Kidney epithelial cell (primary cell): ENCODE measurements at regions not wholly inside any gene's neighbourhood (a gene's known extent, or its start where the extent isn't known, plus 50 kb on each side); places are given as distances from the start of the nearest gene placed in this dataset.

Experiments
- DNase-seq: peaks from one replicate; pipeline ENCODE4 v3.0.0-alpha.2; 2010; ENCODE audit warnings: low read depth
- H3K27me3 ChIP-seq: 2 replicates; pipeline ENCODE4 v1.6.0; 2011; ENCODE audit warnings: low read length; ENCODE audit not compliant: control insufficient read depth, insufficient read depth
- H3K36me3 ChIP-seq: 2 replicates; pipeline ENCODE4 v1.5.1; 2011; ENCODE audit warnings: low read length; ENCODE audit not compliant: control insufficient read depth, insufficient read depth
- H3K4me3 ChIP-seq: 2 replicates; pipeline ENCODE4 v1.5.1; 2011; ENCODE audit warnings: low read depth, mild to moderate bottlenecking, control low read depth, low read length
- CTCF ChIP-seq: IDR thresholded peaks from 2 replicates; pipeline ENCODE4 v1.5.1; 2011; ENCODE audit warnings: mild to moderate bottlenecking, moderate library complexity, low read length, control low read depth, inconsistent platforms; ENCODE audit not compliant: insufficient read depth, poor library complexity, severe bottlenecking

- H3K36me3 ChIP-seq = no peaks in the 10 kb centered on the region
- H3K27me3 ChIP-seq = no peaks in the 10 kb centered on the region
- no peak for DNase-seq
- TF ChIP-seq CTCF = no peak
- H3K4me3 ChIP-seq = no peak overlapping the region
These were observed 143.4 kb upstream of the WDR1 start for GRCh38 chr4:10259976-10260375.

- Histone ChIP-seq H3K36me3 (no peaks in the 10 kb centered on the region), H3K27me3 (no peaks in the 10 kb centered on the region), H3K4me3 (no peak overlapping the region)
- DNase-seq = no peak
- TF ChIP-seq CTCF = no peak
These were observed 139.6 kb upstream of the WDR1 start for GRCh38 chr4:10256203-10256602.

- Histone ChIP-seq H3K4me3 (no peak overlapping the region), H3K36me3 (no peaks in the 10 kb centered on the region), H3K27me3 (no peaks in the 10 kb centered on the region)
- TF ChIP-seq CTCF = no peak
- DNase-seq = no peak
These were observed 137.2 kb upstream of the WDR1 start for GRCh38 chr4:10253765-10254164.

GRCh38 chr4:10245751-10246150 lies 129.2 kb upstream of the WDR1 start:
- no peak overlapping the region for H3K4me3 ChIP-seq
- no peak for DNase-seq
- TF ChIP-seq CTCF = no peak
- no peaks in the 10 kb centered on the region for H3K27me3 ChIP-seq
- no peaks in the 10 kb centered on the region for H3K36me3 ChIP-seq

- no peak for DNase-seq
- TF ChIP-seq CTCF = no peak
- Histone ChIP-seq H3K27me3 (no peaks in the 10 kb centered on the region), H3K4me3 (no peak overlapping the region), H3K36me3 (no peaks in the 10 kb centered on the region)
These were observed 127.3 kb upstream of the WDR1 start for GRCh38 chr4:10243856-10244255.

- H3K36me3 ChIP-seq = no peaks in the 10 kb centered on the region
- no peak for TF ChIP-seq CTCF
- H3K4me3 ChIP-seq = no peak overlapping the region
- no peak for DNase-seq
- H3K27me3 ChIP-seq = no peaks in the 10 kb centered on the region
These were observed 124.1 kb upstream of the WDR1 start for GRCh38 chr4:10240691-10241090.
